GM21825 (cell line): ENCODE measurements at regions not wholly inside any gene's neighbourhood (a gene's known extent, or its start where the extent isn't known, plus 50 kb on each side); places are given as distances from the start of the nearest gene placed in this dataset.

Experiments
- ATAC-seq: cut with Tn5 transposase; IDR thresholded peaks from one replicate; pipeline ENCODE4 v1.9.1; 2021; ENCODE audit warnings: mild to moderate bottlenecking, moderate library complexity; ENCODE audit not compliant: unreplicated experiment

- ATAC-seq, result no peak
Measured at GRCh38 chr5:110339399-110339798, 387.1 kb downstream of the TMEM232 start.

- no peak for ATAC-seq
Measured at GRCh38 chr5:110341836-110342235, 384.6 kb downstream of the TMEM232 start.

- no peak for ATAC-seq
Measured at GRCh38 chr5:110342683-110343082, 383.8 kb downstream of the TMEM232 start.

GRCh38 chr5:110343616-110344015 lies 382.9 kb downstream of the TMEM232 start:
- ATAC-seq, result no peak

GRCh38 chr5:110345623-110346022 lies 380.8 kb downstream of the TMEM232 start:
- no peak for ATAC-seq

GRCh38 chr5:110346893-110347358 lies 379.5 kb downstream of the TMEM232 start:
- ATAC-seq, result no peak

GRCh38 chr5:110347781-110348180 lies 378.7 kb downstream of the TMEM232 start:
- ATAC-seq, result no peak

GRCh38 chr5:110351430-110351829 lies 375.0 kb downstream of the TMEM232 start:
- no peak for ATAC-seq

- ATAC-seq, result no peak
Measured at GRCh38 chr5:110354311-110354710, 372.2 kb downstream of the TMEM232 start.

- ATAC-seq, result no peak
Measured at GRCh38 chr5:110354915-110355644, 371.4 kb downstream of the TMEM232 start.

GRCh38 chr5:110356677-110357076 lies 369.8 kb downstream of the TMEM232 start:
- no peak for ATAC-seq

GRCh38 chr5:110359221-110359620 lies 367.2 kb downstream of the TMEM232 start:
- ATAC-seq, result no peak

- no peak for ATAC-seq
Measured at GRCh38 chr5:110361471-110361870, 365.0 kb downstream of the TMEM232 start.

- no peak for ATAC-seq
Measured at GRCh38 chr5:110362261-110362660, 364.2 kb downstream of the TMEM232 start.

GRCh38 chr5:110366716-110367115 lies 359.8 kb downstream of the TMEM232 start:
- ATAC-seq, result no peak
